ENCODE measurements at regions not wholly inside any gene's neighbourhood (a gene's known extent, or its start where the extent isn't known, plus 50 kb on each side); places are given as distances from the start of the nearest gene placed in this dataset.

DNA sequence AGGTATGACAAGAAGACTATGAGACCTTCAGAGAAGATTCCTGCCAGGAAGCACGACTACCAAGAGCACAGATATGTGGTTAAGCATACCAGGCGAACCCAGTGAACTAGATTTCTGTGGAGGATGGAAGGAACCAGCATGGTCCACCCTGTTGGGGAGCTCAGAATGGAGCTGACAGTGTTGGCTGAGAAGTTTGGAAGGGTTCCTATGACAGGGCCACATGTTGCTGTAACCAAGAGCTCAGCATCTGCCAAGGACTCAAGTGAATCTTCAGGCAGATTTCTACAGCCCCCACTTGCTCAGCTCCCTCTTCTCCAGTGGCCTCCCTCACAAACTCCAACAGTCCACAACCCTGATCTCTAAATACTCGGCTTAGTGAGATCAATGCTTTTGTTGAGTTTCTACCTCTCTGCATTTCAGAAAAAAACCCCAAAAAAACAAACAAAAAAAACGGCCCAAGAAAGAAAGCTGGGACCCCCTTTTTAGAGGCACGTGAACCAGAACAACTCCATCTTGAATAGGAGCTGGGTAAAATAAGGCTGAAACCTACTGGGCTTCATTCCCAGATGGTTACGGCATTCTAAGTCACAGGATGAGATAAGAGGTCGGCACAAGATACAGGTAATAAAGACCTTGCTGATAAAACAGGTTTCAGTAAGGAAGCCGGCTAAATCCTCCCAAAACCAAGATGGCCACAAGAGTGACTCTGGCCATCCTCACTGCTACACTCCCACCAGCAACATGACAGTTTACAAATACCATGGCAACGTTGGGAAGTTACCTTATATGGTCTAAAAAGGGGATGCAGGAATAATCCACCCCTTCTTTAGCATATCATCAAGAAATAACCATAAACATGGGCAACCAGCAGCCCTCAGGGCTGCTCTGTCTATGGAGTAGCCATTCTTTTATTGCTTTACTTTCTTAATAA lies 691.1 kb downstream of the UQCRFS1 start:
- H3K4me3 ChIP-seq (ENCODE audit: low read depth, low read length), result no peak overlapping the region

DNA sequence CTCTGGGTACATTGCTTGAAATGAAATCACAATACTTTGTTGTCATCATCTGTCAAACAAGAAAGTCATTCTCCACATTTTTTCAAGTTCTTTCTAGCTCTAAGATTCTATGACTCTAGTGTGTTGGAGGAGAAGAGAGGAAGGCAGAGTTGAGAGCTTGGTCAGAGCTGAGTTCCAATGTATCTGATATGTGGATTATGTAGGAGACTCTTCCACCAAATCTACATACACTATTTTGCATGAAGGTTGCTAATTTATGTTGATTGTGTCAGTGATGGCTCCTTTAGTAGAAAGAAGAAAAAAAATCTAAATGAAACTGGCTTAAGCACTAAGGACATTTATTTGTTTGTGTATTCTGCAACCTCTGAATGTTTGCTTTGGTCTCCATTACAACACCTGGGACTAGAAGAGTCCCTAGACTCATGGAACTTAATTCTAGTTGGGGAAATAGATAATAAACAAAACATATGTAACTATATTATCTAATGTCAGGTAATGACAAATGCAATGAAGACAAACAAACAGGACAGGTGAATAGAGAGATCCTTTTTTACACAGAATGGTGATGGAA lies 691.9 kb downstream of the UQCRFS1 start:
- no peak overlapping the region for H3K4me3 ChIP-seq (ENCODE audit: low read depth, low read length)

DNA sequence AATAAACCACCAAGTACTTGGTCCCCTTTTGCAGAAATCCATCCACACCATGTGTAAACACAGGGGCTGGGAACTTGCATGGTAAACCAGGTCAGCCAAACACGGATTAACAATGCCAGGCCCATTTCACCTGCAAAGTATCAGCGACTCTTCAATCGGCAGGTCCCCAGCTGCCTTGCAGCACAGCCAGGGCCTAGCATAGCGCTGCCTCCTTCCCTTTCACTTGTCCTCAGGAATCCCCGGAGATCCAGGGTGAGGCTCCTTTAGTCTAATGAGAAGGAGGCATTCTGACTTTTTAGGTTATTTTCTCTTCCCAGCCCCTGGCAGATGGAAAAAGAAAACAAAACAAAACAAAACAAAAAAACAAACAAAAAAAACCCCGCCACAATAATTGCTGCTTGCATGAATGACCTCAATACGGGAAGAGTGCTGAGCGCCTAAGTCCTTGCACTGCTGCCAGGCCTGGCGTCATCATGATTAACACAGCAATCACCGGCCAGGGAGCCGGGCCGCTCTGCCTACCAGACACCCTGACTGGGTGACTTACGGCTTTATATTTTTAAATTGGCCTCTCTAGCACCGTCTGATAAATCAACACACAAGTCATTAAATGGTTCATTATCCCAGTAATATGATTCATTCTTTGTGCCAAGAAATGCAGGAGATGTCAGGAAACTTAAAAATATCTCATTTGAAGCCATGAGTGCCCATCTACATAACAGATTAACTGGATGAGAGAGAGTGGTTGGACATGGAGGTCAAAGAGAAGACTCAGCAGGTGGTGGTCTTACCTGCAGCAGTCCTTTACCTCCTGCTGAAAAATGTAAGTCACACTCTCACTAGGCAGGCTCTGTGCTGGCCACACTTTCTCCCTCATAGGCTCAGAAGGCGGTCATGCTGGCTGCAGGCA lies 692.7 kb downstream of the UQCRFS1 start:
- H3K4me3 ChIP-seq (ENCODE audit: low read depth, low read length), result no peak overlapping the region

DNA sequence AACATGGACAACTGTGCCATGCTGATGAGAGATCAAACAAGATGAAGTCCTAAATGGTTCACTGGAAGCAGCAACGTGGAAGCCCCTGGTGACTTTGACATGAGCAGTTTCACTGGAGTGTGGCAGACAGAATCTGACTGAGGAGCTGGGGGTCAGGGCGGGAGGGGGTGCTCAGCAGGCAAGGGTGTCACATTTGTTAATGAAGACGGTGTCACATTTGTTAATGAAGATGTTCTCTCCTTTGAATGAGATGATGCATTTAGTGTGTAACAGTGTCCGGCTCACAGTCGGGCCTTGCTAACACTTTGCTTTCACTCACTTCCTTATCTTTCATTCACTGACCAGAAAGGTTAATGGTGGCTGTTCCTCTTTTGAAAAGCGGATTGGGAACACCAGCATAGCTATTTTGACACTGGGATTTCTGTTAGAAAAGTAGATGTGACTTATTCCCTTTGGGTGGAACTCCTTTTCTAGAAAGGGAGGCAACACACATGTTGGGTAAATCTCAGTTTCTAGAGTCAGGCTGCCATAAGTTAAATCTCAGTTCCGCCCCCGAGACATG lies 693.7 kb downstream of the UQCRFS1 start:
- H3K4me3 ChIP-seq (ENCODE audit: low read depth, low read length), result no peak overlapping the region

DNA sequence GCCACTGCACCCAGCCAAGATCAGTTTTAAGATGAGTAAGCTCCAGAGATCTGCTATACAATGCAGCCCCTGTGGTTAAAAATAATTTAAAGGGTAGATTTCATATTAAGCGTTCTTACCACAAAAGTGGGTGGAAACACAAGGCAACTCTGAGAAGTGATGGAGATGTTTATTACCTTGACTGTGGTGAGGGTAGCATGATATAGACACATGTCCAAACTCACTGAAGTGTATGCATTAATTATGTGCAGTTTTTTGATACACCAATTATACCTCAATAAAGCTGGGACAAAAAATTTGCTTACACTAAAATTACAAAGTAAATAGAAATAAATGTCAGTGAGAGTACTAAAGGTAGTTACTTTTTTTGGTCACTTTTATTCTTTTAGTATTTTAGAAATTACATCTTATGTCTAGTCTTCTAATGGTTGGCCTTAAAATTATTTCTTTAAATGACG lies 696.5 kb downstream of the UQCRFS1 start:
- no peak overlapping the region for H3K4me3 ChIP-seq (ENCODE audit: low read depth, low read length)

DNA sequence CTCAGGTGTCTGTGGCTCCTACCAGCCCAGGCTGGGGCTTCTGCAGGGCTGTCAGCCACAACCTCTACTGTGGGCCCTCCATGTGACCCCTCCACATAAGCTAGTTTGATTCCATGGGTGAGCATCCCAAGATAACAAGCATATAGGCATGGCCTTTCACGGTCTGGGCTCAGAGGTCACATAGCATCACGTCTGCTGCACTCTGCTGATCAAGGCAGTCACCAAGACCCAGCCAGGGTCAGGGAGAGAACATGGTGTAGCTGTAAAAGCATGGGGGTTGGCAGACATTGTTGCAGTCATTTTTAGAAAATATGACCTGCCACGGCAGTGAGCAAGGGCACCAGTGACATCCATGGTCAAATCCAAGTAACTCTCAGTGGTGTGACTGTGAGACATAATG lies 698.8 kb downstream of the UQCRFS1 start:
- no peak overlapping the region for H3K4me3 ChIP-seq (ENCODE audit: low read depth, low read length)

DNA sequence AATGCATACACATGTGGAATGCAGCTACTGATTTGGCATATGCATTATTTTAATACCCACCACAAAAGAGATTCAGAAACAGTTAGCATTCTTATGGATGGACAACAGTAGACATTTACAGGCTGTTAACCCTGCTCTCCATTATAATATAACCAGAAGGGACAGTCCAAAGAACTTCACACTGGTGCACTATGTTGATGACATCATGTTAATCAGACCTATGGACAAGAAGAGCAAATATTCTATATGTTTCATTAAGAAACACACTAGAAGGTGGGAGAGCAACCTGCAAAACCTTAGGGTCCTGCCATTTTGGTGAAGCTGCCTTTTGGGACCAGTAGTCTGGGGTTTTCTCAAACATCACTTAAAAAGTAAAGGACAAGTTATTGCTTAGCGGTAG lies 701.3 kb downstream of the UQCRFS1 start:
- no peak overlapping the region for H3K4me3 ChIP-seq (ENCODE audit: low read depth, low read length)

DNA sequence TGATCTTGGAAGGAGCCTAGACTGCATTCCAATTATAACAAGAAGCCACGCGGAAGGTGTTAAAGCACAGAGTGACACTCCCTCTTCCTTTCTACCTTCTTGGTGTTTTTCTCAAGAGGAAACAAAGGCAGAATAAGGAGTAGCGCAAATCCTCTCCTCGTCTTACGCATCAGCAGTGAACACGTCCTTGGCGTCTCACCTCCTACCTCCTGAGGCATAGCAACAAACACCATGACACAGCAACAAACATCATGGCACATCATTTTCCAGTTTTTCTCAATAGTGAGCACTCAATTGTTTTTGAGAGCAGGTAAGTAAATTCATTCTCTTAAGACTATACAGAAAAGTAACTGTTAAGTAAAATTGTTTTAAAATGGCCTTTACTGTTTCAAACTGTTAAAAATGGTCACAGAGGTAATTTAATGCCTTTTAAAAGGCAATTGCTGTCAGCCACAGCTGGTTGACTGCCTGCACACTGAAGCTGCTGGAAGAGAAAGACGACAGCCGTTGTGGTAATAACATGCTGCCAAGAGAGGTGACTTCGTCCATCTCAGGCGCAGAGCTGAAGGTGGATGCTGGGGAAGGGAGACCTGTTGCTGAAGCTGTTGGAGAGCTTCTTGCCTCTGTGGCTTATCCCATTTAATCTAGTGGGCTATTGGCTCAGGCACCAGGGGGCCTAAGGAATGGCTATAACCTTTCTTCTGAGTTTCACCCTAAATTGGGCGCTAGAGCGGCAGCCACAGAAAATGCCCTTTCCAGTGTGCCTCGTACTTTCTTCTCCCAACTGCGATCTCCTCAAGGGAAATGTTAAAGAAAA lies 703.7 kb downstream of the UQCRFS1 start:
- H3K4me3 ChIP-seq (ENCODE audit: low read depth, low read length), result no peak overlapping the region

DNA sequence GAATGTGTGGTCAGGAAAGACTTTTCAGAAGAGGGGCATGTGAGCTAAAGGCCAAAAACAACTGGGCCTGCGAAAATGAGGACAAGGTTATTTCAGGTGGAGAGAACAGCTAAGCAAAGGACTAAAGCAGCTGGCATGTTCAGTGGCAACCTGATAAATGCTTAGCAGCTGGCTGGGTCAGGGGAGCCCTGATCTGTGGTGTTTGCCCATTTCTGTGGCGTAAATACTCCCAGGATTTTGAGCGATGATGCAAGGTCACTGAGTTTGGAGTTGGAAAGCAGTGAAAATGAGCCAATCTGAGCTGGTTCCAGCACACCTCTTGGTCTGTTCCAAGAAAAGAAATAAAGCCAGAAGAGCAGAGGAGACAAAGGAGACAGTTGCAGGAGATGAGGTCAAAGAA lies 704.3 kb downstream of the UQCRFS1 start:
- H3K4me3 ChIP-seq (ENCODE audit: low read depth, low read length), result no peak overlapping the region

DNA sequence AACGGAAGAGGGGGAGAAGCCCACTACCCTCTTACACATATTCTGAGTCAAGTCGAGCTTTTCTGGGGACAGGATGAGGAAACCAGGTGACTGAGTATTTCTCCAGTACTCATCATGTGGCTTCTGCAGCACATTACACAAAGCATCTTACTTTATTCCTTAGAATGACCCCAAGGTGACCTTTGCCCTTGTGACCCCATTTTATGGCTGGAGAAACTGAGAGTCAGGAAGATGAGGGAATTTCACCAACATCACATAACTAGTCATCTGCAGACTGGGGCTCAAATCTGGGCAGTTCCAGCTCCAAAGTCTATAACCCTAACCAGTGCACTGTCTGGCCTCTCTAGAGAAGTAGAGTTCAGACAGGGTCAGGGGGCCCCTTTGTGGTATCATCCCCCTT lies 707.0 kb downstream of the UQCRFS1 start:
- H3K4me3 ChIP-seq (ENCODE audit: low read depth, low read length), result no peak overlapping the region

DNA sequence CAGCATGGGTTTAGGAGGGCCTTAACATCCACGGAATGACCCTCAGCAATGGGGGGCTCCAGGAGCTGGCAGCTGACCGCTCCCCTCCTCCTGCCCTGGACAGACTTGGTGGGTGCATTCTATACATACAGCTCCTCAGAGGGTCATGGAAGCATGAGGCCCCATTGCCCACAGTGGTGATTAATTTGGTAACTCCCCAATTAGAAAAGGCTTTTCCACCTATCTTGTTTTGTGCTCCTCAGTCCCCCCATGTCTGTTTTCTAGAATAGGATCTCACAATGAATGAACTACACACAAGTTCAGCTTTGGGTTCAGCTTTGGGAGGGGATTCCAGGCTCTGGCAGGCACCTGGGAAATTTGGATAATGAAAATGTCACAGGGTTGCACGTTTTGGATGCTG lies 707.8 kb downstream of the UQCRFS1 start:
- H3K4me3 ChIP-seq (ENCODE audit: low read depth, low read length), result no peak overlapping the region

DNA sequence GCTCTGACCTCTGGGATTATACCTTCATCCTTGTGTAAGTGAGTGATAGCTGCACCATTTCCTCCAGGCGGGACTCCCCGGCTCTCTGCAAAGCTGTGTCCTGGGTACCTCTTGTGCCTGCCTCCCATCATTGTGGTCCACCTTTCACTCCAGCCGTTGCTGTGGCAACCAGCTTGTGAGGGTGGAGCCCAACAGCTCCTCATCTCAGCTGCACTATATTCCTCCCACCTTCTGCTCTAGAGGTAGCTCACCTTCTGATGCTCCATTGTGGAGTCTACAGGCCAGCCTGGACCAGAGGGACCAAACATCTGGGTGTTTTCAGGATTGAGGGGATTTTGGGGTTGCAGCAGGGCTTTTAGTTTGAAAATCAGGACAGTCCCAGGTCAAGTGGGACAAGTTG lies 708.2 kb downstream of the UQCRFS1 start:
- no peak overlapping the region for H3K4me3 ChIP-seq (ENCODE audit: low read depth, low read length)

DNA sequence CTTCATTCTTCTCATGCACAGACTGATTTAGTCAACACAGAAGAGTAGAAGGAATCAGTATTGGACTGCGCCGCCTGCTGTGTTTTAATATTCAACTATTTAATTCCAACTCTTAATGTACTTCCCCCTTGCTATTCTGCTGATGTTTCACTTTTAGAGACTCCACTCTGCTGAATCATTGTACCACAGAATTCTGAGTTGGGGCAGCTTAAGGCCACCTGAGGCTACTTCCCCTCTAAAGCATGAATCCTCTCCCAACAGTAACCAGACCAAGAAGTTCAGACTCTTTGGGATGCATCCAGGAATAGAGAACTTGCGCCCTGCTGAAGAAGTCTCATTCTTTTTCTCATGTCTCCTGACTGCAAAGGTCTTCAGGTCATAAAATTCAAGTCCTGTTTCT lies 708.8 kb downstream of the UQCRFS1 start:
- no peak overlapping the region for H3K4me3 ChIP-seq (ENCODE audit: low read depth, low read length)

DNA sequence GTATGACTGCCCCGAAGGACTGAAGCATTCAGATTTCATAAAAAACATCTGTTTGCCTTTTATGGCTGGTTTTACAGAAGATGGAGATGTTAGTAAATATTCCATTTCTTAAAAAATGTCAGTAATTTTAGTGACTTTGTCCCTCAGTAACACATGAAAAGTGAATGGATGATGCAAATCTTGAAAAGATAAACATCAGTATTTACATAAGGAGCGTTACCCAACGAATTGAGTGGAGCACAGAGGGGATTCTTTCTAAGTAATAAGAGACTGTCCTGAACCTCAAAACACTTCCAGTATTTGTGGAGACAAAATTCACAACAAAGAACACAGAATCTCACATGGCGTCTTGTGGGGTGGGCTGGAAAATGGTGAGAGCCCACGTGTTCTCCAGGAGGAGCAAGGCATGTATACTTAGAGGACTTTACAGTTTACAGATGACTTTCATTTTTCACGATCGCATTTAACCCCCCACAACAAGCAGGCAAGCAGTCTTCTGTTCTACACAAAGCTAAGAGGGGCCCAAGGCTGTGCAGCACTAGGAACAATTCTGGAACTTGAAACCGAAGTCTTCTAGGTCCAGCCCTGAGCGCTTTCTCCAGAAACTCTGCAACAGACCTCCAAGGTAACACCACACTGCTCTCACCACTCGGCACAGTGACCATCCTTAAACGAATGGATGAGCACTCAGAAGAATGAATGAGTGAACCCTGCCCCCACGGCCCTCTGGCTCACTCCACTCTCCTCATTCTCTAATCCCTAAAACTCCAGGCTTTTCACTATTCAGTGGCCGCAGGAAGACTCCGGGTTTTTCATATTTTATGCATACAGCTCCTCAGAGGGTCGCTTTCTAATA lies 709.8 kb downstream of the UQCRFS1 start:
- H3K4me3 ChIP-seq (ENCODE audit: low read depth, low read length), result no peak overlapping the region

DNA sequence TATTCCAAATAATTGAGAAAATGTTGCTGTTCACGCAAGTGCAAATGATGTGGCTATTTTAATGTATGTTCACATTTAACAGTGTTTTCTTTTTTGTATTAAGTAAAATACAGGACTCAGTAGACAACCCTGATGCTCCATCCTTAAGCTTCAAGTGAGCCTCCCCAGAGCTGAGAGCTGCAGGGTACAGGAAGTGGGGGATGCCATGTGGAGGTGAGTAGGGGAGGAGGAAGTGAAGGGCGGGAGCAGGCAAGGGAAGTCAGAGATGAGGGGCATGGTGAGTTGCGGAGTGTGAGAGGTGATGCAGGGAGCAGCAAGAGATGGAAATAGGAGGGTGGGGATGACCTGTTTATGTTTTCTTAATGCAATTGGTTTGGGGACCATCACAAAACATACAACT lies 711.0 kb downstream of the UQCRFS1 start:
- H3K4me3 ChIP-seq (ENCODE audit: low read depth, low read length), result no peak overlapping the region

DNA sequence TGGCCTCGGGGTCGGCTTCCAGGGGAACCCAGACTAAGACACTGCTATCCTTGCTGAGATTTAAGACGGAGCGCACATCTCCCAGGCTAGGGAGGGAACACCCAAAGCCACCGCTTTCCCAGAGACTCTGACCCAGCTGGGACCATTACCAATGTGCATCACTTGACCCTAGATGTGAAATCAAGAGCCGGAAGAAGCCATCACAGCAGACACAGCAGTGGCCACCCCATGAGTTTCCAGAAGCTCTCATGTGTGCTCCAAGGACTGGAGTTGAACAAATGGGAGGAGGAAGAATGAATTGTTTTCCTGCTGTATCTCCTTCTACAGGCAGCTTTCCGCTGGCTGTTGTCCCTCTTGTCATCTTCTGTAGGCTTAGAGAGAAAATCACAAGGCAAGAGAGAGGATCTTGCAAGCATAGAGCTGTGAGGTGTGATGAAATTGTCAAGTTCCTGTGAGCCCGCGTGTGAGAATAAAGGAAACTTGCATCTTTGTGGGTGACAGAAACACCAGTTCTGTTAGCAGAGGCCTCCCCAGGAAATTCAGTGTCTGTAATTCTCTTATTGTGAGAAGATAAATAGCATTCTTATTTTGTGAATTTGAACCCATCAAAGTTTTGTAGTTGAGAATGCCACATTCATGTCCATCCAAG lies 711.8 kb downstream of the UQCRFS1 start:
- H3K4me3 ChIP-seq (ENCODE audit: low read depth, low read length), result no peak overlapping the region

DNA sequence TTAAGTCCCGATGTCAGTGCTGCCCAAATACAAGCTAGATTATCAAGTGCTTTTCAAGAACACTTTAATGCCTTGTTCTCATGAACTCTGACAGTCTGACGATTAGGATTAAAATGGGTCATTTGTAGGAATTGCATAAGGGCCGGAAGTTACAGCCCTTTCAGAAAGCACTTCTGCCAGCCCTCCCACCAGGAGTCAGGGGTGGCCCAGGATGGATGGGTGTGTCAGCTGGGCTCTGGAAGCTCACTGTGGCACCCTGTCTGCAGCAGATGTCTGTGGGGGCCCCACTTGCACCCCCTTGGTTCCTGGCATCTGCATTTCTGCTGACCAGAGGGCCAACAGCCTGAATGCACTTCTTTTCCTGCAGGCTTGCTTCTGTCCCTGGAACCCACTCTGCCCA lies 712.7 kb downstream of the UQCRFS1 start:
- no peak overlapping the region for H3K4me3 ChIP-seq (ENCODE audit: low read depth, low read length)

DNA sequence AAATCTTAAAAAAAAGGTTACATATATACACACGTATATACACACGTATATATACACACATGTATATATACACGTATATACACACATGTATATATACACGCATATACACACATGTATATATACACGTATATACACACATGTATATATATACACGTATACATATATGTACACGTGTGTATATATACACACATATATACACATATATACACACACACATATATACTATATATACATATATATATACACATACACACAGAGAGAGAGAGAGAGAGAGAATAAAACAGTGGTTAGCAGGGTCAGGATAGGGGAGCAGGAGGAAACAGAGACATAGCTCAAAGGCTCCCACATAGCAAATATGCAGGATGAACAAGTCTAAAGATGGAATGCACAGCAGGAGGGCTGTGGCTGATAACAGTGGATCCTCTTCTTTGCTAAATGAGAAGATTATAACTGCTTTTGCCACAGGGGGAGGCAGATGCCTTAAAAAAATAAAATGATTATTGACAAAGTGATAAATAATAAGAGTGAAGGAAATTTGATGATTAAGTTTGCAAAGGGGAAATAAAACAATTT lies 714.5 kb downstream of the UQCRFS1 start:
- no peak overlapping the region for H3K4me3 ChIP-seq (ENCODE audit: low read depth, low read length)

DNA sequence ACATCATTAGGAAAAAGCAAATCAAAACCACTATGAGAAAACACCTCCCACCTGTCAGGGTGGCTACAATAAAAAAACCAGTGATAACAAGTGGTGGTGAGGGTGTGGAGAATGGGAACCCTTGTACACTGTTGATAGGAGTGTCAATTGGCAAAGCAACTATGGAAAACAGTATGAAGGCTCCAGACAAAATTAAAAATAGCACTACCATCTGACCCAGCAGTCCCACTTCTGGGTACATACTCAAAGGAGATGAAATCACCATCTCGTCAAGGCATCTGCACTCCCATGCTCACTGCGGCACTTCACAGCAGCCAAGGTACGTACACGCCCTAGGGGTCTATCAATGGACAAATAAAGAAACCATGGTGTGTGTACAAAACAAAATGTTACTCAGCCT lies 715.1 kb downstream of the UQCRFS1 start:
- no peak overlapping the region for H3K4me3 ChIP-seq (ENCODE audit: low read depth, low read length)
